Head of caudate nucleus (tissue), 42 donors: ENCODE measurements at regions not wholly inside any gene's neighbourhood (a gene's known extent, or its start where the extent isn't known, plus 50 kb on each side); places are given as distances from the start of the nearest gene placed in this dataset.
"Not testable (repeated sequence)": the region's sequence is repeated elsewhere in the genome, so short reads cannot be mapped to it uniquely, and the experiment has no call there.

Experiments
- DNase-seq, 42 donors: peaks; one replicate each; pipeline versions ENCODE4 v3.0.0 to v3.0.0-alpha.2; 2020 to 2021; ENCODE audit warnings: mixed read lengths in 7 of 42
- intact Hi-C: fragments of 100-400 bp; cut with DNase I; formaldehyde crosslinking; loops from one replicate; pipeline ENCODE4 v1.15.0; 2022

DNA sequence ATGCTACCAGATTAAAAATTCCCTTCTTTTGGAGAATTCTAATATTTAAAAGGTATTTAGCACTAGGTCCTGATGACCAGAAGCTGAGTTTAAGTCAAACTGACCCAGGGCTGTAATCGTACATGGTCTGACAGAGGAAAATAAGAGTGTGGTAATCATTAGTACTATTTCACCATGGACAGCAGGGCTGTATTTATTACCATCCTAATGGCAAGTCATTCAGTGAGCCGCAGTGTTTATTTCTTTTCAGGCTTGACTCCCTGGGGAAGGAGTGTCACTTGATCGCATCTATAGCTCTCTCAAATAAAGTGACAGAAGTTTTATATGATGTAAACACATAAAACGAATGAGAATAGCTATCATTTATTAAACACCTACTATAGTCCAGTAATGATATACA, 261.8 kb downstream of the BTG1 start:
- intact Hi-C loops: no loop called here
- no peak for DNase-seq

- DNase-seq: no peak
- intact Hi-C loops: no loop called here
Observed at GRCh38 chr12:91882910-91883309, 262.7 kb downstream of the BTG1 start.

DNA sequence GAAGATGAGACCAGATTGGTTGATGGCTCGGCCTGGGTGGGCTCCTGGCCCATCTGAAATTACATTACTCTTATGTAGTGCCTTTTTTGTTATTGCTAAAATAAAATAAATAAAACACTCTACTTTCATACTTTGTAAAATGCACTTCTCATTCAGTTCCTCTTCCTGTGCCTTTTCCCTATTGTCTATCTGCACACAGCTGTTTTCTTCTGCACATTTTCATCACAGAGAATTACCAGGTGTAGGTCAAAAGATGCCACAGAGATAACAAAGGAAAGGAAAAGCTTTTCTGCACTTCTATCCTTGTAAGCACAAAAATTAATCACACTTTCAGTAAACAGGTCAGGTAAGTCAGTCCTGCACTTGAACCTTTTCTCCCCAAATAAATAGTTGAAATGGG, 265.1 kb downstream of the BTG1 start:
- no peak for DNase-seq
- intact Hi-C loops: no loop called here

GRCh38 chr12:91877456-91878235, 268.0 kb downstream of the BTG1 start:
- intact Hi-C loops: no loop called here
- no peak for DNase-seq

- DNase-seq: peak in 17 of 42 donors; percentile 2 to 47 (median 12)
- intact Hi-C loops: no loop called here
Observed at GRCh38 chr12:91877022-91877421, 268.6 kb downstream of the BTG1 start.

- DNase-seq, intact Hi-C loops: not testable (repeated sequence)
Observed at GRCh38 chr12:91875671-91876070, 270.0 kb downstream of the BTG1 start.

DNA sequence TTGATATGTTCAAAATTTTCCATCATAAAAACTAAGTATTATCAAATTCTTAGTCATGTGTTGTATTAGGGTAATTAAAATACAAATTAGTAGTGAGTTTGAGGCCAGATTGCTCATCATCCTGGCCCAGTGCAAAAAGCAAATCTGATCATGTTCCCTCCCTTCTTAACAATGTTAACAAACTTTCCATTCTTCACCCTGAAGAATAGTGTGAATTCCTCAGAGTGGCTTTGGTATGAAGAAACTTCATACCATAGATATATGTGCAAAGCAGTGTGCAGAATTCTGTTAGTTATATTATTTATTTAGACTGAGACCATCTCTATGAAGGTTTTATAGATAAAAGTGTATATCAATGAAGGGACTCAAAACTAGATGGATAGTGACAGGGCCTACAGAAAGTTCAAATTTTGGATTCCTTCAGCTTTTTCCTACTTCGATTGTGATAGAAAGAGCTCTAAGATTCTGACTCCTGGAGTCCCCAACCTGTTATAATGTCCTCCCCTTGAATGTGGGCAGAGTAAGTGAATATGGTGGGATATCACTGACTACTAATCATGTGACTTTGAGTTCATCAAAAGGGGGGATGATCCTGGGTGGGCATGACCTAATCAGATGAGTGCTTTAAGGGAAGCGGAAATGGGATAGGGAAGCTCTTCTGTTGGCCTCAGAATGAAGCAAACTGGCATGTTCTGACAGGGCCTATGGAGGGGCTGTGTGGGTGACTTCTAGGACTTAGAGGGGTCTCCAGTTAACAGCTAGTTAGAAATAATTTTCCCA, 271.4 kb downstream of the BTG1 start:
- intact Hi-C loops: no loop called here
- DNase-seq: no peak

- intact Hi-C loops: no loop called here
- DNase-seq: peak in 1 of 42 donors; percentile 3
Observed at GRCh38 chr12:91871751-91872150, 273.9 kb downstream of the BTG1 start.

DNA sequence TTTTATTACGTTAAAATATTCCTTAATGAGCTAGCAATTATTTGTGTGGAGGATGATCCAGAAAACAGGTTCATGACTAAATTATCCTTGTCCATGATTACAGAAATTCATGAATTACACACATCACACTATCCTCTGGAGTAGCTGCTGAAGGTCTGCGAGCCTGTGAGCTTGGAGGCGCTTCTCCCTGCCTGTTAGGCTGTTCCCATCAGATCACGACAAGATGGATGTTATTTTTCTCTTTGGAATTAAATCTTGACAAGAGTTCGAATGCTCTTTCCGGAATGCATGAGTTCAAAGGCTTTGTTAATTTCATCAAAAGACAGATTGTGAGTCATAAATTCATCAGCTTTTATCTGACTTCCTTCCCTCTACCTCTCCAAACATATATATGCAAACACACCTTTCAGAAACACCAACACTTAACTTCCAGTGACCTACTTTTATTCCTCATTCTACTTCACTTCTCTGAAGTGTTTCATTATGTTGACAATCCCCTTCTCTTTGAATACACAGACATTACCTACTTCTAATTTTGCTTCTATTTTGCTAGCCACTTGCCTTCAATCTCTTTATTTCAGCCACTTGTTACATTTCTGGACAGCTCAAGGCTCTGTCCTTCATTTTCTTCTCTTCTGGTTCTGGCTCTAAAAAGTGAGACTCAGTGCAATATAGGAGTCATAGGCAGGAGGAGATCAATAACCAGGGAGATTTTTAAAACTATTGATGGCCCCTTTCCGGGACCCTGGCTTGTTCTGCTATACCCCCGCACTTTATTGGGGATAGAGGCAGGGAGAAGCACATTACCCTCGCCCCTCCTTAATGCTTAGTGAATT, 274.6 kb downstream of the BTG1 start:
- intact Hi-C loops: no loop called here
- no peak for DNase-seq

DNA sequence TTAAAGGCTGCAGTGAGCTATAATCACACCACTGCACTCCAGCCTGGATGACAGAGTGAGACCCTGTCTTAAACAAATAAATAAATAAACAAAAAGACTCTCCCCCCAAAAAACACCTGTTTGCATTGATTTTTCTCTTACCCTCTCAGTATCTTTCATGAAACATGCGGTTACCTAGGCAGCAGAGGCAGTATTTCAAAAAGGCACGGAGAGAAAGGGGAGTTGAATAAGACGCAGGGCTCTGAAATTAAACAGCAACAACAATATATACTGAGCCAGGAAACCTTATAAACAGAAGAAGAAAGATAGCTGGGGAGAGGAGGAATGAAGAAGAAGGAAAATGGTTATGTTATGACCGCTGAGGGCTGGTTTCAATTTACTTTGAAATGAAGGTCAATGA, 277.6 kb downstream of the BTG1 start:
- DNase-seq: no peak
- intact Hi-C loops: no loop called here

- intact Hi-C loops: no loop called here
- no peak for DNase-seq
Observed at GRCh38 chr12:91866566-91866965, 279.1 kb downstream of the BTG1 start.

GRCh38 chr12:91863702-91864101, 281.9 kb downstream of the BTG1 start:
- intact Hi-C loops: no loop called here
- no peak for DNase-seq

- intact Hi-C loops: no loop called here
Observed at GRCh38 chr12:91861554-91861953, 284.1 kb downstream of the BTG1 start.

GRCh38 chr12:91859347-91859746, 286.3 kb downstream of the BTG1 start:
- no peak for DNase-seq
- intact Hi-C loops: no loop called here

More at GRCh38 chr12:91861554-91861953, 284.1 kb downstream of the BTG1 start:
- DNase-seq: no peak

DNA sequence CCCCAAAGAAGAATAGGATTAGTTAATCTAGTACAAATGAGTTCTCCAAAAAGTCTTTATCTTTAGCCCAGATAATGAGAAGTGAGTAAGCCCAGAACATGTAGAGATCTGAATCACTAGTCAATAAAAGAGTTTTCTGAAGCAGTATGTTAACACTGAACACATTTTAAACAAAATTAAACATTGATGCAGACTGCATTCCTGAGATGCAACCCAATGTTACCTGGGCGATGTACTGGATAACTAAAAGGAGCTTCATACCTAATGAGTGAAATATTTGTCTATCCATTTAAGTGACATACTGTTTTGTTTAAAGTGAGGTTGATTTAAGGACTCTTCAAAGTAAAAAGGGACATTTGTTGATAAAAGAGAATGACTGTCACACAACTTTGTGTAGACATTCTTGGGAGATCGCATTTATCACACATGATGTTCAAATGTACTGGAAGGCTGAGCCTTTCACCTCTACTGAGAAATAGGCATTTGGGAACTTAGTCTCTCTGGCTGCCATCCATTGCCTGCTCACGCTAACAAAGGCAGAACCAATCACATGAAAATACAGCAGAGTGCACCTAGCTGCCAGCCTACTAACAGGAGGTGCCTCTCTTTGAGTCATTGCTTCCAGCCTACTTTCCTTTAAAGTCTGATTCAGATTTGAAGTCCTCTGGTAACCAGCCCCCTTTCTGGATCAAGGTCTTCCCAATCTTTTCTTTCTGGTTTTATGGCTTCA, 287.7 kb downstream of the BTG1 start:
- intact Hi-C loops: no loop called here
- DNase-seq: no peak

DNA sequence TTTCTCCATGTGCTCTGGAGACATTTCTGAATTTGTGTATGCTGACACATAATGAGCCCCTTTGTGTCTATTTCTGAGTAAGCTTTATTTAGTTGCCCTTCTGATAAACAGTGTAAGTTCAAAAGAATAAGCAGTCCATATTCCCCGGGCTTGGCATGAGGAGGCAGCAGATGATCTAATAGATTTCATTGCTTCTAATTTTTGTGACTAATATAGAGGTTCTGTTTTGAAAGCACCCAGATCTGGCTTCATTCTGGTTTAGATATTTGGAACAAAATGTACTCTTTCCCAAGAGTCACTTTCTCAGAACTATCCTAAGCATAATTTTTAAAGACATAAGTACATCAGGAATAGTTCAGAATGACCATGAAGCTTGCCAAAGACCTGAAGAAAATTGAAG, 290.9 kb downstream of the BTG1 start:
- no peak for DNase-seq
- intact Hi-C loops: no loop called here

GRCh38 chr12:91853350-91854127, 292.1 kb downstream of the BTG1 start:
- intact Hi-C loops: no loop called here
- DNase-seq: no peak

DNA sequence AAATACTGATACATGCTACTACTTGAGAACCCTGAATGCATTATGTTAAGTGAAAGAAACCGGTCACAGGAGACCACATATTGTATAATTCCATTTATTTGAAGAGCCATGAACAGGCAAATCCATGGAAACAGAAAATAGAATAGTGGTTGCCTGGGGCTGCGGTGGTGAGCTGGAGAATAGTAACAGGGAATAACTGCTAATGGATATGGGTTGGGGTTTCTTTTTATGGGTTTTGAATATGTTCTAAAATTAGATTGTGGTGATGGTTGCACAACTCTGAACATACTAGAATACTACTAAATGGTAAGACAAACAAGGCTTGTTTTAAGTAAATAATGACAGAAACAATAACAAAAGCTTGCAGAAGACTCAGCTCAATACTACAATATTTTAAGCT, 293.0 kb downstream of the BTG1 start:
- intact Hi-C loops: no loop called here
- DNase-seq: no peak
